NCI-H1048 (cell line): ENCODE measurements at regions not wholly inside any gene's neighbourhood (a gene's known extent, or its start where the extent isn't known, plus 50 kb on each side); places are given as distances from the start of the nearest gene placed in this dataset.

Source experiments
- DNase-seq: peaks from one replicate; lab custom pipeline; 2025; lab: John Stamatoyannopoulos, UW

GRCh38 chr3:117463276-117464115, 753.9 kb downstream of the TUSC7 start:
- DNase-seq: no peak

- no peak for DNase-seq
These were observed 762.3 kb downstream of the TUSC7 start for GRCh38 chr3:117471831-117472230.

- DNase-seq: no peak
These were observed 764.5 kb downstream of the TUSC7 start for GRCh38 chr3:117473981-117474538.

- no peak for DNase-seq
These were observed 767.0 kb downstream of the TUSC7 start for GRCh38 chr3:117476572-117476971.

GRCh38 chr3:117477214-117477755, 767.7 kb downstream of the TUSC7 start:
- no peak for DNase-seq

- no peak for DNase-seq
These were observed 769.5 kb downstream of the TUSC7 start for GRCh38 chr3:117479095-117479494.

GRCh38 chr3:117480525-117480924, 770.9 kb downstream of the TUSC7 start:
- no peak for DNase-seq

- no peak for DNase-seq
These were observed 771.4 kb downstream of the TUSC7 start for GRCh38 chr3:117480972-117481371.

- no peak for DNase-seq
These were observed 774.3 kb downstream of the TUSC7 start for GRCh38 chr3:117483839-117484238.

- no peak for DNase-seq
These were observed 776.3 kb downstream of the TUSC7 start for GRCh38 chr3:117485841-117486240.

- DNase-seq: no peak
These were observed 777.4 kb downstream of the TUSC7 start for GRCh38 chr3:117486719-117487716.

- DNase-seq: no peak
These were observed 779.4 kb downstream of the TUSC7 start for GRCh38 chr3:117488983-117489382.

- DNase-seq: no peak
These were observed 780.1 kb downstream of the TUSC7 start for GRCh38 chr3:117489663-117490079.

GRCh38 chr3:117490716-117491115, 781.1 kb downstream of the TUSC7 start:
- DNase-seq: no peak

- DNase-seq: no peak
These were observed 786.0 kb downstream of the TUSC7 start for GRCh38 chr3:117495620-117496019.

- no peak for DNase-seq
These were observed 789.8 kb downstream of the TUSC7 start for GRCh38 chr3:117499189-117499870.

GRCh38 chr3:117507958-117508357, 798.4 kb downstream of the TUSC7 start:
- no peak for DNase-seq

GRCh38 chr3:117509858-117510257, 800.3 kb downstream of the TUSC7 start:
- DNase-seq: no peak

GRCh38 chr3:117510396-117510795, 800.8 kb downstream of the TUSC7 start:
- no peak for DNase-seq

- DNase-seq: no peak
These were observed 803.4 kb downstream of the TUSC7 start for GRCh38 chr3:117512975-117513374.

GRCh38 chr3:117515309-117515708, 805.7 kb downstream of the TUSC7 start:
- DNase-seq: no peak

- DNase-seq: no peak
These were observed 808.8 kb downstream of the TUSC7 start for GRCh38 chr3:117518364-117518763.
